NT2/D1 (cell line): ENCODE measurements at regions not wholly inside any gene's neighbourhood (a gene's known extent, or its start where the extent isn't known, plus 50 kb on each side); places are given as distances from the start of the nearest gene placed in this dataset.
"Not testable (repeated sequence)": the region's sequence is repeated elsewhere in the genome, so short reads cannot be mapped to it uniquely, and the experiment has no call there.

ENCODE experiments used
- SUZ12 ChIP-seq: IDR thresholded peaks from 2 replicates; pipeline ENCODE4 v1.6.1; 2011; ENCODE audit not compliant: insufficient read length, insufficient read depth; ENCODE audit errors: extremely low read depth
- YY1 ChIP-seq: IDR thresholded peaks from 2 replicates; pipeline ENCODE4 v1.6.1; 2011; ENCODE audit not compliant: insufficient read length, insufficient read depth
- ZNF274 ChIP-seq: IDR thresholded peaks from 2 replicates; pipeline ENCODE4 v1.6.1; 2011; ENCODE audit warnings: mild to moderate bottlenecking, low read depth, low read length

- not testable (repeated sequence) for TF ChIP-seq ZNF274, SUZ12, YY1
Observed at GRCh38 chr20:29409160-29409689, 1848.2 kb upstream of the DEFB115 start.
